H9 (cell line): ENCODE measurements at regions not wholly inside any gene's neighbourhood (a gene's known extent, or its start where the extent isn't known, plus 50 kb on each side); places are given as distances from the start of the nearest gene placed in this dataset.

Experiments
- DNase-seq: peaks from one replicate; pipeline ENCODE4 v3.0.0-alpha.2; 2017
- H2AFZ ChIP-seq: one replicate; pipeline ENCODE4 v1.6.1; 2013; ENCODE audit warnings: mild to moderate bottlenecking, low read length, control low read depth, moderate library complexity
- H2AK5ac ChIP-seq: 2 replicates; pipeline ENCODE4 v1.6.1; 2013; ENCODE audit warnings: low read length, control low read depth, mixed read lengths; ENCODE audit not compliant: insufficient read length
- H2BK120ac ChIP-seq: one replicate; pipeline ENCODE4 v1.6.1; 2013; ENCODE audit warnings: low read depth, mild to moderate bottlenecking, low read length, control low read depth, inconsistent platforms; ENCODE audit not compliant: poor library complexity, severe bottlenecking
- H2BK12ac ChIP-seq: 2 replicates; pipeline ENCODE4 v1.6.1; 2013; ENCODE audit warnings: low read length, control low read depth, mixed read lengths, low read depth; ENCODE audit not compliant: insufficient read length
- H2BK15ac ChIP-seq: 2 replicates; pipeline ENCODE4 v1.6.1; 2013; ENCODE audit warnings: low read depth, low read length, control low read depth
- H2BK20ac ChIP-seq: one replicate; pipeline ENCODE4 v1.6.1; 2013; ENCODE audit warnings: low read depth, mild to moderate bottlenecking, low read length, control low read depth, inconsistent platforms; ENCODE audit not compliant: poor library complexity, severe bottlenecking
- H2BK5ac ChIP-seq: 2 replicates; pipeline ENCODE4 v1.6.1; 2013; ENCODE audit warnings: low read length, control low read depth, mixed read lengths; ENCODE audit not compliant: insufficient read length
- H3K14ac ChIP-seq: 2 replicates; pipeline ENCODE4 v1.6.1; 2013; ENCODE audit warnings: low read length, control low read depth; ENCODE audit not compliant: insufficient read depth
- H3K18ac ChIP-seq: 2 replicates; pipeline ENCODE4 v1.6.1; 2013; ENCODE audit warnings: low read depth, mild to moderate bottlenecking, mixed read lengths, low read length, control low read depth; ENCODE audit not compliant: insufficient read length
- H3K23ac ChIP-seq: 2 replicates; pipeline ENCODE4 v1.6.1; 2013; ENCODE audit warnings: low read length, control low read depth, mixed read lengths, low read depth; ENCODE audit not compliant: insufficient read length
- H3K23me2 ChIP-seq: 2 replicates; pipeline ENCODE4 v1.6.1; 2013; ENCODE audit warnings: low read depth, mild to moderate bottlenecking, mixed read lengths, low read length, control low read depth; ENCODE audit not compliant: insufficient read length, poor library complexity, severe bottlenecking
- H3K27ac ChIP-seq: 2 replicates; pipeline ENCODE4 v1.5.1; 2013; ENCODE audit warnings: low read length, control low read depth, mixed read lengths, low read depth; ENCODE audit not compliant: insufficient read length
- H3K27me3 ChIP-seq: 2 replicates; pipeline ENCODE4 v1.6.1; 2013; ENCODE audit warnings: low read length, control low read depth, inconsistent platforms; ENCODE audit not compliant: insufficient read depth
- H3K4ac ChIP-seq: 2 replicates; pipeline ENCODE4 v1.6.1; 2013; ENCODE audit warnings: low read depth, mild to moderate bottlenecking, control low read depth, inconsistent platforms, low read length, moderate library complexity
- H3K4me1 ChIP-seq: 2 replicates; pipeline ENCODE4 v1.6.1; 2013; ENCODE audit warnings: low read length, control low read depth, inconsistent platforms; ENCODE audit not compliant: insufficient read depth
- H3K4me2 ChIP-seq: 2 replicates; pipeline ENCODE4 v1.6.1; 2013; ENCODE audit warnings: low read length, control low read depth, mixed read lengths; ENCODE audit not compliant: insufficient read length, insufficient read depth
- H3K56ac ChIP-seq: 2 replicates; pipeline ENCODE4 v1.6.1; 2013; ENCODE audit warnings: low read depth, mild to moderate bottlenecking, mixed read lengths, low read length, control low read depth; ENCODE audit not compliant: insufficient read length
- H3K79me1 ChIP-seq: 2 replicates; pipeline ENCODE4 v1.6.1; 2013; ENCODE audit warnings: low read depth, mild to moderate bottlenecking, moderate library complexity, low read length, control low read depth, inconsistent platforms; ENCODE audit not compliant: insufficient read depth, poor library complexity, severe bottlenecking
- H3K79me2 ChIP-seq: 2 replicates; pipeline ENCODE4 v1.6.1; 2013; ENCODE audit warnings: low read length, control low read depth, inconsistent platforms; ENCODE audit not compliant: insufficient read depth
- H3K9ac ChIP-seq: 2 replicates; pipeline ENCODE4 v1.6.1; 2013; ENCODE audit warnings: low read length, control low read depth, mixed read lengths; ENCODE audit not compliant: insufficient read length; ENCODE audit errors: extremely low read depth
- H3K9me3 ChIP-seq: one replicate; pipeline ENCODE4 v1.6.1; 2013; ENCODE audit warnings: low read depth, low read length, inconsistent platforms; ENCODE audit not compliant: control insufficient read depth
- H3T11ph ChIP-seq: one replicate; pipeline ENCODE4 v1.6.1; 2013; ENCODE audit warnings: mild to moderate bottlenecking, low read length, control low read depth, inconsistent platforms
- H4K20me1 ChIP-seq: one replicate; pipeline ENCODE4 v1.6.1; 2013; ENCODE audit not compliant: control insufficient read depth, insufficient read length, insufficient read depth
- H4K5ac ChIP-seq: 2 replicates; pipeline ENCODE4 v1.6.1; 2013; ENCODE audit warnings: low read depth, mild to moderate bottlenecking, mixed read lengths, low read length, control low read depth; ENCODE audit not compliant: insufficient read length
- H4K8ac ChIP-seq: replicated peaks from 2 replicates; pipeline ENCODE4 v1.6.1; 2013; ENCODE audit warnings: low read length, control low read depth, mixed read lengths, low read depth; ENCODE audit not compliant: insufficient read length
- H4K91ac ChIP-seq: 2 replicates; pipeline ENCODE4 v1.6.1; 2013; ENCODE audit warnings: low read depth, mild to moderate bottlenecking, moderate library complexity, mixed read lengths, low read length, control low read depth; ENCODE audit not compliant: insufficient read length
- H3K27ac Mint-ChIP-seq, 3 experiments: 2 replicates in 2 of 3; 3 replicates in 1 of 3; pipeline ENCODE4 v1.8.0; 2020 to 2021; ENCODE audit warnings: mixed read lengths in 3 of 3, mild to moderate bottlenecking in 1 of 3, moderate library complexity in 1 of 3
- H3K27me3 Mint-ChIP-seq: 2 replicates; pipeline ENCODE4 v1.8.0; 2021; ENCODE audit warnings: low read depth, mild to moderate bottlenecking, moderate library complexity, mixed read lengths
- H3K36me3 Mint-ChIP-seq, 3 experiments: 2 replicates in 2 of 3; 3 replicates in 1 of 3; pipeline ENCODE4 v1.8.0; 2020 to 2021; ENCODE audit warnings: low read depth in 3 of 3, mixed read lengths in 3 of 3; ENCODE audit not compliant: insufficient read depth in 1 of 3
- H3K4me1 Mint-ChIP-seq, 2 experiments: 2 replicates each; pipeline ENCODE4 v1.8.0; 2020; ENCODE audit warnings: mixed read lengths in 2 of 2
- H3K4me3 Mint-ChIP-seq, 2 experiments: 2 replicates in 1 of 2; 3 replicates in 1 of 2; pipeline ENCODE4 v1.8.0; 2020 to 2021; ENCODE audit warnings: mild to moderate bottlenecking in 2 of 2, mixed read lengths in 2 of 2, moderate library complexity in 1 of 2
- H3K9me3 Mint-ChIP-seq, 2 experiments: 2 replicates in 1 of 2; 3 replicates in 1 of 2; pipeline ENCODE4 v1.8.0; 2020; ENCODE audit warnings: mild to moderate bottlenecking in 2 of 2, mixed read lengths in 2 of 2, moderate library complexity in 1 of 2
- CTCF ChIP-seq: fragments of 200-600 bp; sonication (generic); conservative IDR thresholded peaks from 3 replicates; pipeline ENCODE4 v1.8.0; 2021; ENCODE audit warnings: antibody characterized with exemption, mild to moderate bottlenecking
- WGBS: extraction: QIAGEN DNeasy Blood & Tissue Kit; methylation state at CpG from one replicate; pipeline ENCODE4 v1.1.7; 2013; ENCODE audit warnings: missing lambda C conversion rate, low lambda C conversion rate, mixed read lengths; ENCODE audit not compliant: insufficient read length; ENCODE audit errors: extremely low coverage; 5-methylcytosine and 5-hydroxymethylcytosine counted together

GRCh38 chr7:155211761-155212160 lies 85.9 kb upstream of the INSIG1 start:
- H2BK120ac ChIP-seq = no peak overlapping the region
- no peaks in the 10 kb centered on the region for H3K27me3 ChIP-seq
- H2BK12ac ChIP-seq = no peak overlapping the region
- no peaks in the 10 kb centered on the region for H3K79me1 ChIP-seq
- H3K23ac ChIP-seq = no peak overlapping the region
- peaks cover 4% of the 10 kb centered on the region for H3K23me2 ChIP-seq
- H3K27ac Mint-ChIP-seq = no peak overlapping the region
- no peak overlapping the region for H2BK5ac ChIP-seq
- no peak overlapping the region for H3T11ph ChIP-seq
- H3K4me3 Mint-ChIP-seq = no peak overlapping the region
- peaks cover 0 to 2% (median 0%) of the 10 kb centered on the region in 3 experiments; a peak in 3 of 7 replicates for H3K36me3 Mint-ChIP-seq
- no peak for TF ChIP-seq CTCF
- no peak overlapping the region for H2AK5ac ChIP-seq
- H3K4me1 ChIP-seq = no peaks in the 10 kb centered on the region
- no peak overlapping the region for H4K8ac ChIP-seq
- no peak overlapping the region for H3K4ac ChIP-seq
- H3K4me2 ChIP-seq = no peak overlapping the region
- H2AFZ ChIP-seq = no peak overlapping the region
- no CpG with 5 or more reads among the region's 4 CpGs for WGBS
- no peak overlapping the region for H2BK20ac ChIP-seq
- H3K18ac ChIP-seq = no peak overlapping the region
- H3K9ac ChIP-seq = no peak overlapping the region
- peaks cover 19 to 31% of the 10 kb centered on the region in 2 experiments for H3K4me1 Mint-ChIP-seq
- H3K14ac ChIP-seq = no peak overlapping the region
- H3K56ac ChIP-seq = no peak overlapping the region
- H3K27me3 Mint-ChIP-seq = peaks cover 6% of the 10 kb centered on the region
- H3K79me2 ChIP-seq = no peaks in the 10 kb centered on the region
- peaks cover 8 to 13% of the 10 kb centered on the region in 2 experiments for H3K9me3 Mint-ChIP-seq
- no peaks in the 10 kb centered on the region for H4K20me1 ChIP-seq
- no peaks in the 10 kb centered on the region for H3K9me3 ChIP-seq
- H3K27ac ChIP-seq = no peak overlapping the region
- no peak for DNase-seq
- no peak overlapping the region for H2BK15ac ChIP-seq
- H4K5ac ChIP-seq = no peak overlapping the region
- H4K91ac ChIP-seq = no peak overlapping the region
